MM.1S (cell line): ENCODE measurements at regions not wholly inside any gene's neighbourhood (a gene's known extent, or its start where the extent isn't known, plus 50 kb on each side); places are given as distances from the start of the nearest gene placed in this dataset.

Experiments
- EZH2 ChIP-seq: fragments of 300-600 bp; sonication (generic); optimal IDR thresholded peaks from 2 replicates; pipeline ENCODE3; 2017; ENCODE audit warnings: low read depth, mild to moderate bottlenecking, antibody characterized with exemption, low read length, mixed read lengths
- EZH2phosphoT487 ChIP-seq: fragments of 300-600 bp; sonication (generic); IDR thresholded peaks from 2 replicates; pipeline ENCODE4 v1.6.1; 2018; ENCODE audit warnings: antibody characterized with exemption, low read length
- TF ChIP-seq, protein P1 (sequence below): fragments of 300-600 bp; sonication (generic); IDR thresholded peaks from 2 replicates; pipeline ENCODE4 v1.5.1; 2016; ENCODE audit warnings: antibody characterized with exemption, low read length, mixed read lengths

DNA sequence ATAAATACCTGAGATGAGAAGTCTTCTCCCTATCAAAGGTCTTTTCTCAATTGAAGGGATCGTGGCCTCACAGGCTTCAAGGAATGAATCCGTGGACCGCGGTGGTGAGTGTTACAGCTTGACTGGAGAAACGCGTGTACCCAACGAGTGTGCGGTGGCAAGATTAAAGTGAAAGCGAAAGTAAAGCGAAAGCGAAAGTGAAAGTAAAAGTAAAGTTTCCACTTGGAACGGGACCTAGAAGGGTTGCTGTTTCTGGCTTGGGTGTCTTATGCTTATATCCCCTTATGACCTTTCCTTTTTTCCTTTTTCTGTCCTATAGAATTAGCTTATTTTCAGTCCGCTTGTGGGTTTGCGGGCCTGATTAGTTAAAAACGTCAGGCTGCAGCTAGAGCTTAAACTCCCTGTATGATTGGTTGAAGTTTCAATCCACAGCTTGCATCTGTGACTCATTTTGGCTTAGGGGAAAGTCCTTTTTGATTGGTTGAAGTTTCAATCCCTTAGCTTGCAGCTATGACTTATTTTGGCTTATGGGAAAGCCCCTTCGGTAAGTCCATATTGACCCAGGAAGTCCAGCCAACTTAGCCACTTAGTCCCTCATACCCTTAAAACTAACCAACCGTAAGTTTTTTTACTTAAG lies 924.3 kb upstream of the CDH10 start:
- TF ChIP-seq, protein P1, sequence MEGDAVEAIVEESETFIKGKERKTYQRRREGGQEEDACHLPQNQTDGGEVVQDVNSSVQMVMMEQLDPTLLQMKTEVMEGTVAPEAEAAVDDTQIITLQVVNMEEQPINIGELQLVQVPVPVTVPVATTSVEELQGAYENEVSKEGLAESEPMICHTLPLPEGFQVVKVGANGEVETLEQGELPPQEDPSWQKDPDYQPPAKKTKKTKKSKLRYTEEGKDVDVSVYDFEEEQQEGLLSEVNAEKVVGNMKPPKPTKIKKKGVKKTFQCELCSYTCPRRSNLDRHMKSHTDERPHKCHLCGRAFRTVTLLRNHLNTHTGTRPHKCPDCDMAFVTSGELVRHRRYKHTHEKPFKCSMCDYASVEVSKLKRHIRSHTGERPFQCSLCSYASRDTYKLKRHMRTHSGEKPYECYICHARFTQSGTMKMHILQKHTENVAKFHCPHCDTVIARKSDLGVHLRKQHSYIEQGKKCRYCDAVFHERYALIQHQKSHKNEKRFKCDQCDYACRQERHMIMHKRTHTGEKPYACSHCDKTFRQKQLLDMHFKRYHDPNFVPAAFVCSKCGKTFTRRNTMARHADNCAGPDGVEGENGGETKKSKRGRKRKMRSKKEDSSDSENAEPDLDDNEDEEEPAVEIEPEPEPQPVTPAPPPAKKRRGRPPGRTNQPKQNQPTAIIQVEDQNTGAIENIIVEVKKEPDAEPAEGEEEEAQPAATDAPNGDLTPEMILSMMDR: no peak
- TF ChIP-seq EZH2phosphoT487 (no peak), EZH2 (no peak)
